SK-N-SH (cell line): ENCODE measurements at regions not wholly inside any gene's neighbourhood (a gene's known extent, or its start where the extent isn't known, plus 50 kb on each side); places are given as distances from the start of the nearest gene placed in this dataset.

Experiments used
- CTCF ChIA-PET: fragments of 300-600, 350-600 bp; formaldehyde crosslinking; extraction: SDS; loops from one replicate; lab custom pipeline; 2021; lab: Yijun Ruan, JAX
- POLR2A ChIA-PET: fragments of 350-600 bp; sonication (Branson Sonifier 250); formaldehyde crosslinking; extraction: SDS; loops from one replicate; lab custom pipeline; 2020; ENCODE audit warnings: antibody characterized with exemption, inconsistent platforms; lab: Yijun Ruan, JAX
- DNase-seq: peaks from one replicate; pipeline ENCODE4 v3.0.0; 2012
- H2AFZ ChIP-seq: fragments of 200-600 bp; sonication (generic); 2 replicates; pipeline ENCODE4 v1.8.1; 2016; ENCODE audit warnings: antibody characterized with exemption, mild to moderate bottlenecking, low read depth
- H3F3A ChIP-seq: fragments of 200-600 bp; sonication (generic); replicated peaks from 2 replicates; pipeline ENCODE3; 2016; ENCODE audit warnings: antibody characterized with exemption, mild to moderate bottlenecking; ENCODE audit not compliant: insufficient read depth
- H3K27ac ChIP-seq, 2 experiments: fragments of 200-500 bp in 1 of 2; fragments of 200-600 bp in 1 of 2; sonication (Bioruptor generic) in 1 of 2; sonication (generic), shearing (Covaris generic) in 1 of 2; 2 replicates each; pipeline versions ENCODE4 v1.5.1 to v1.6.1; 2014 to 2016; ENCODE audit warnings: low read depth in 2 of 2, inconsistent platforms in 1 of 2, low read length in 1 of 2, mild to moderate bottlenecking in 1 of 2, mixed read lengths in 1 of 2
- H3K27me3 ChIP-seq: fragments of 200-600 bp; sonication (generic), shearing (Covaris generic); 2 replicates; pipeline ENCODE4 v1.6.1; 2016; ENCODE audit warnings: mixed run types; ENCODE audit not compliant: insufficient read depth
- H3K36me3 ChIP-seq, 2 experiments: fragments of 200-500 bp in 1 of 2; fragments of 200-600 bp in 1 of 2; sonication (Bioruptor generic) in 1 of 2; sonication (generic) in 1 of 2; replicated peaks in 1 of 2; 2 replicates each; pipeline versions ENCODE3 to v1.5.1; 2014 to 2016; ENCODE audit warnings: low read length in 1 of 2, mild to moderate bottlenecking in 1 of 2; ENCODE audit not compliant: insufficient read depth in 2 of 2, control insufficient read depth in 1 of 2
- H3K4me1 ChIP-seq, 2 experiments: fragments of 200-500 bp in 1 of 2; fragments of 200-600 bp in 1 of 2; sonication (Bioruptor generic) in 1 of 2; sonication (generic), shearing (Covaris generic) in 1 of 2; 2 replicates each; pipeline versions ENCODE4 v1.5.1 to v1.6.1; 2014 to 2016; ENCODE audit warnings: low read depth in 1 of 2, low read length in 1 of 2, mixed run types in 1 of 2; ENCODE audit not compliant: insufficient read depth in 2 of 2, control insufficient read depth in 1 of 2
- H3K4me2 ChIP-seq: fragments of 200-600 bp; sonication (generic), shearing (Covaris generic); 2 replicates; pipeline ENCODE4 v1.6.1; 2017; ENCODE audit warnings: mixed run types
- H3K4me3 ChIP-seq, 2 experiments: fragments of 200-500 bp in 1 of 2; fragments of 200-600 bp in 1 of 2; sonication (Bioruptor generic) in 1 of 2; sonication (generic), shearing (Covaris generic) in 1 of 2; 2 replicates each; pipeline versions ENCODE4 v1.5.1 to v1.8.1; 2014 to 2016; ENCODE audit warnings: low read depth in 2 of 2, inconsistent platforms in 1 of 2, low read length in 1 of 2, mild to moderate bottlenecking in 1 of 2, mixed read lengths in 1 of 2, moderate library complexity in 1 of 2
- H3K79me2 ChIP-seq: fragments of 200-600 bp; sonication (generic); 2 replicates; pipeline ENCODE4 v1.8.1; 2017; ENCODE audit warnings: mild to moderate bottlenecking; ENCODE audit not compliant: insufficient read depth
- H3K9ac ChIP-seq: fragments of 200-600 bp; sonication (generic); 2 replicates; pipeline ENCODE4 v1.6.1; 2017; ENCODE audit warnings: mixed run types
- H3K9me2 ChIP-seq: fragments of 200-600 bp; sonication (generic); 2 replicates; pipeline ENCODE4 v1.6.1; 2017; ENCODE audit warnings: mixed run types
- H3K9me3 ChIP-seq: fragments of 200-600 bp; sonication (generic); 2 replicates; pipeline ENCODE4 v1.6.1; 2017; ENCODE audit warnings: mixed run types, mild to moderate bottlenecking, moderate library complexity
- H4K20me1 ChIP-seq: fragments of 200-600 bp; sonication (generic); 2 replicates; pipeline ENCODE4 v1.6.1; 2017; ENCODE audit warnings: mild to moderate bottlenecking, mixed run types; ENCODE audit not compliant: insufficient read depth
- ELF1 ChIP-seq: IDR thresholded peaks from 2 replicates; pipeline ENCODE4 v1.4.0; 2012
- EP300 ChIP-seq, 2 experiments: IDR thresholded peaks; 2 replicates each; pipeline versions ENCODE4 v1.4.0 to v1.6.1; 2012; ENCODE audit warnings: borderline replicate concordance in 1 of 2, low read depth in 1 of 2, low read length in 1 of 2
- FOSL2 ChIP-seq: IDR thresholded peaks from 2 replicates; pipeline ENCODE4 v1.4.0; 2012; ENCODE audit warnings: low read depth, mild to moderate bottlenecking, moderate library complexity, borderline replicate concordance
- GATA2 ChIP-seq: sonication (generic); formaldehyde crosslinking; IDR thresholded peaks from 2 replicates; pipeline ENCODE4 v1.5.0; 2020; ENCODE audit warnings: mild to moderate bottlenecking, missing genetic modification reagents
- JUND ChIP-seq: IDR thresholded peaks from 2 replicates; pipeline ENCODE4 v1.4.0; 2012
- MAX ChIP-seq: IDR thresholded peaks from 2 replicates; pipeline ENCODE4 v1.4.0; 2012; ENCODE audit warnings: low read depth
- NFIC ChIP-seq: IDR thresholded peaks from 2 replicates; pipeline ENCODE4 v1.4.0; 2012; ENCODE audit warnings: borderline replicate concordance
- PBX3 ChIP-seq: IDR thresholded peaks from 2 replicates; pipeline ENCODE4; 2012
- POLR2AphosphoS5 ChIP-seq: IDR thresholded peaks from 2 replicates; pipeline ENCODE4 v1.6.1; 2012; ENCODE audit warnings: low read depth, low read length
- RXRA ChIP-seq: IDR thresholded peaks from 2 replicates; pipeline ENCODE4 v1.4.0; 2012; ENCODE audit warnings: low read depth, mild to moderate bottlenecking, borderline replicate concordance
- TCF12 ChIP-seq: IDR thresholded peaks from 2 replicates; pipeline ENCODE4 v1.4.0; 2012
- TEAD4 ChIP-seq: IDR thresholded peaks from 2 replicates; pipeline ENCODE4 v1.4.0; 2012; ENCODE audit warnings: mild to moderate bottlenecking, borderline replicate concordance; ENCODE audit not compliant: insufficient read depth
- WGBS: methylation state at CpG from one replicate; pipeline ENCODE4 v1.1.6; 2017; ENCODE audit warnings: low lambda C conversion rate; 5-methylcytosine and 5-hydroxymethylcytosine counted together
- TF ChIP-seq, protein P1 (sequence below): fragments of 200-600 bp; sonication (generic); IDR thresholded peaks from 2 replicates; pipeline ENCODE4 v1.6.1; 2017; ENCODE audit warnings: antibody characterized with exemption, mild to moderate bottlenecking, moderate library complexity
- TF ChIP-seq, protein P2 (sequence below): IDR thresholded peaks from 2 replicates; pipeline ENCODE4 v1.4.0; 2012; ENCODE audit warnings: low read depth, borderline replicate concordance
- TF ChIP-seq, protein P3 (sequence below): IDR thresholded peaks from 2 replicates; pipeline ENCODE4 v1.4.0; 2012; ENCODE audit warnings: low read depth, borderline replicate concordance

DNA sequence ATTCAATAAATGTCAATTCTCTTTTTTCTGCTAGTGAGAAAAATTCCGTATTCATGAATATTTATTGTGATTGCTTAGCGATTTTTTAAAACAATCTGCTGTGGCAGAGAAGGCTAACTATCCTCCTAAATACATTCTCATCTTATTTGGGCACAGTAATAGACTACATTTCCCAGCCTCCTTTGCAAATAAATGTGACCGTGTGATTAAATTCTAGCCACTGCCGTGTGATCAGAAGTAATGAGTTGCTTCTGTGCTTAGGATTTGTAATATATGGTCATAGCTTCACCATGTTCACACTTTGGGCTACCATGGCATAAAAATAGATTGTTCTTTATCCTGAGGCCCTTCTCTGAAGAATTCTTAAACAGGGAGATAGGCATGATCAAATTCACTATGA lies 179.6 kb downstream of the FAM124B start:
- TF ChIP-seq, protein P1, sequence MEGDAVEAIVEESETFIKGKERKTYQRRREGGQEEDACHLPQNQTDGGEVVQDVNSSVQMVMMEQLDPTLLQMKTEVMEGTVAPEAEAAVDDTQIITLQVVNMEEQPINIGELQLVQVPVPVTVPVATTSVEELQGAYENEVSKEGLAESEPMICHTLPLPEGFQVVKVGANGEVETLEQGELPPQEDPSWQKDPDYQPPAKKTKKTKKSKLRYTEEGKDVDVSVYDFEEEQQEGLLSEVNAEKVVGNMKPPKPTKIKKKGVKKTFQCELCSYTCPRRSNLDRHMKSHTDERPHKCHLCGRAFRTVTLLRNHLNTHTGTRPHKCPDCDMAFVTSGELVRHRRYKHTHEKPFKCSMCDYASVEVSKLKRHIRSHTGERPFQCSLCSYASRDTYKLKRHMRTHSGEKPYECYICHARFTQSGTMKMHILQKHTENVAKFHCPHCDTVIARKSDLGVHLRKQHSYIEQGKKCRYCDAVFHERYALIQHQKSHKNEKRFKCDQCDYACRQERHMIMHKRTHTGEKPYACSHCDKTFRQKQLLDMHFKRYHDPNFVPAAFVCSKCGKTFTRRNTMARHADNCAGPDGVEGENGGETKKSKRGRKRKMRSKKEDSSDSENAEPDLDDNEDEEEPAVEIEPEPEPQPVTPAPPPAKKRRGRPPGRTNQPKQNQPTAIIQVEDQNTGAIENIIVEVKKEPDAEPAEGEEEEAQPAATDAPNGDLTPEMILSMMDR: no peak
- TF ChIP-seq, protein P2, sequence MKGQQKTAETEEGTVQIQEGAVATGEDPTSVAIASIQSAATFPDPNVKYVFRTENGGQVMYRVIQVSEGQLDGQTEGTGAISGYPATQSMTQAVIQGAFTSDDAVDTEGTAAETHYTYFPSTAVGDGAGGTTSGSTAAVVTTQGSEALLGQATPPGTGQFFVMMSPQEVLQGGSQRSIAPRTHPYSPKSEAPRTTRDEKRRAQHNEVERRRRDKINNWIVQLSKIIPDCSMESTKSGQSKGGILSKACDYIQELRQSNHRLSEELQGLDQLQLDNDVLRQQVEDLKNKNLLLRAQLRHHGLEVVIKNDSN: peak; percentile 76
- TF ChIP-seq, all 33 proteins: peak for 1

GRCh38 chr2:224221455-224221913 lies 180.4 kb downstream of the FAM124B start:
- Histone ChIP-seq H3K36me3 (no peaks in the 10 kb centered on the region), H3K4me2 (peak overlapping the region; percentile 39), H3K9me3 (no peaks in the 10 kb centered on the region), H3K27ac (peak overlapping the region; percentile 62 to 96; a peak in 3 of 4 replicates), H2AFZ (peak overlapping the region; percentile 74; the same call in 1 of the 2 replicates), H3K9ac (peak overlapping the region; percentile 47), H3F3A (peaks cover 31% of the 10 kb centered on the region), H3K79me2 (no peaks in the 10 kb centered on the region), H3K27me3 (no peaks in the 10 kb centered on the region), H4K20me1 (no peaks in the 10 kb centered on the region), H3K4me1 (peaks cover 2 to 27% of the 10 kb centered on the region in 2 experiments), H3K4me3 (no peak overlapping the region), H3K9me2 (no peaks in the 10 kb centered on the region)
- TF ChIP-seq PBX3 (peak; percentile 68), POLR2AphosphoS5 (no peak), TCF12 (peak; percentile 78), JUND (peak; percentile 72), NFIC (peak; percentile 41; the same call in 1 of the 2 replicates), ELF1 (no peak), TEAD4 (peak; percentile 48; the same call in 1 of the 2 replicates), FOSL2 (peak; percentile 84), MAX (peak; percentile 88), GATA2 (no peak), RXRA (peak; percentile 65; the same call in 1 of the 2 replicates), EP300 (IDR thresholded peaks at IDR 0.05; ENCODE audit: borderline replicate concordance in 1 of 2, low read depth in 1 of 2, low read length in 1 of 2) (peak; percentile 20 to 75; a peak in 2 of 4 replicates)
- TF ChIP-seq, protein P3, sequence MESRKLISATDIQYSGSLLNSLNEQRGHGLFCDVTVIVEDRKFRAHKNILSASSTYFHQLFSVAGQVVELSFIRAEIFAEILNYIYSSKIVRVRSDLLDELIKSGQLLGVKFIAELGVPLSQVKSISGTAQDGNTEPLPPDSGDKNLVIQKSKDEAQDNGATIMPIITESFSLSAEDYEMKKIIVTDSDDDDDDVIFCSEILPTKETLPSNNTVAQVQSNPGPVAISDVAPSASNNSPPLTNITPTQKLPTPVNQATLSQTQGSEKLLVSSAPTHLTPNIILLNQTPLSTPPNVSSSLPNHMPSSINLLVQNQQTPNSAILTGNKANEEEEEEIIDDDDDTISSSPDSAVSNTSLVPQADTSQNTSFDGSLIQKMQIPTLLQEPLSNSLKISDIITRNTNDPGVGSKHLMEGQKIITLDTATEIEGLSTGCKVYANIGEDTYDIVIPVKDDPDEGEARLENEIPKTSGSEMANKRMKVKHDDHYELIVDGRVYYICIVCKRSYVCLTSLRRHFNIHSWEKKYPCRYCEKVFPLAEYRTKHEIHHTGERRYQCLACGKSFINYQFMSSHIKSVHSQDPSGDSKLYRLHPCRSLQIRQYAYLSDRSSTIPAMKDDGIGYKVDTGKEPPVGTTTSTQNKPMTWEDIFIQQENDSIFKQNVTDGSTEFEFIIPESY: peak; percentile 50; the same call in 1 of the 2 replicates
- DNase-seq: no peak
- ChIA-PET CTCF (no interaction called here), POLR2A (no interaction called here)
- 36% methylated on average over 5 of the region's 5 CpGs for WGBS

More for the DNA sequence above, 179.6 kb downstream of the FAM124B start:
- Histone ChIP-seq H4K20me1 (no peaks in the 10 kb centered on the region), H3K9me3 (no peaks in the 10 kb centered on the region), H3K9me2 (no peaks in the 10 kb centered on the region), H3K79me2 (no peaks in the 10 kb centered on the region), H3K9ac (no peak overlapping the region), H3K36me3 (no peaks in the 10 kb centered on the region), H3K27ac (peak overlapping the region; percentile 48 to 96; a peak in 3 of 4 replicates), H2AFZ (peak overlapping the region; percentile 73), H3K4me1 (peaks cover 2 to 27% of the 10 kb centered on the region in 2 experiments), H3K27me3 (no peaks in the 10 kb centered on the region), H3F3A (peaks cover 31% of the 10 kb centered on the region), H3K4me3 (no peak overlapping the region), H3K4me2 (no peak overlapping the region)
- ChIA-PET POLR2A (no interaction called here), CTCF (interaction anchor here (0.8 kb wide), 1 partner anchor 61 kb away, joined by 3 read pairs; no protein-coding TSS in a partner anchor)
- no peak for DNase-seq
- WGBS: 41% methylated on average over 4 of the region's 4 CpGs
